Panc1 (cell line): ENCODE measurements at regions not wholly inside any gene's neighbourhood (a gene's known extent, or its start where the extent isn't known, plus 50 kb on each side); places are given as distances from the start of the nearest gene placed in this dataset.
"Not testable (repeated sequence)": the region's sequence is repeated elsewhere in the genome, so short reads cannot be mapped to it uniquely, and the experiment has no call there.

Experiments
- ATAC-seq: fragments of 200-7000 bp; cut with Tn5 transposase; 2 replicates; pipeline ENCODE4 v1.9.1; 2020; ENCODE audit warnings: mild to moderate bottlenecking, moderate library complexity
- BruUV-seq: library from RNA; stranded (reverse); fragments of 400-500 nt; replicated peaks from 2 replicates; lab custom pipeline; 2021; lab: Mats Ljungman, UMichigan
- CTCF ChIA-PET: fragments of 300-600 bp; sonication (Branson Sonifier 250); formaldehyde crosslinking; loops from one replicate; lab custom pipeline; 2022; ENCODE audit warnings: antibody characterized with exemption; lab: Charles Lee
- POLR2A ChIA-PET: fragments of 300-600 bp; sonication (Branson Sonifier 250); formaldehyde crosslinking; loops from one replicate; lab custom pipeline; 2022; ENCODE audit warnings: antibody characterized with exemption; lab: Charles Lee
- DNase-seq: peaks from one replicate; pipeline ENCODE4 v3.0.0-alpha.2; 2010; ENCODE audit warnings: low read depth, low spot score
- H3K27ac ChIP-seq: 2 replicates; pipeline ENCODE4 v1.5.1; 2011; ENCODE audit warnings: mild to moderate bottlenecking, low read length, inconsistent platforms
- H3K27me3 ChIP-seq: fragments of 200-500 bp; sonication (Bioruptor generic); 2 replicates; pipeline ENCODE4 v1.6.0; 2014; ENCODE audit warnings: low read length, inconsistent platforms; ENCODE audit not compliant: control insufficient read depth, insufficient read depth
- H3K36me3 ChIP-seq: fragments of 200-500 bp; sonication (Bioruptor generic); 2 replicates; pipeline ENCODE4 v1.5.1; 2014; ENCODE audit warnings: inconsistent platforms, mild to moderate bottlenecking, low read length, moderate library complexity; ENCODE audit not compliant: control insufficient read depth, insufficient read depth
- H3K4me1 ChIP-seq: 2 replicates; pipeline ENCODE4 v1.5.1; 2011; ENCODE audit warnings: inconsistent platforms, mild to moderate bottlenecking, low read length, moderate library complexity; ENCODE audit not compliant: control insufficient read depth, insufficient read depth
- H3K4me3 ChIP-seq, 2 experiments: 2 replicates each; pipeline ENCODE4 v1.5.1; 2011 to 2012; ENCODE audit warnings: low read depth in 2 of 2, low read length in 2 of 2, mild to moderate bottlenecking in 2 of 2, inconsistent platforms in 1 of 2, moderate library complexity in 1 of 2
- H3K9me3 ChIP-seq: fragments of 200-500 bp; sonication (Bioruptor generic); 2 replicates; pipeline ENCODE4 v1.5.1; 2014; ENCODE audit warnings: low read depth, mild to moderate bottlenecking, inconsistent platforms, low read length, moderate library complexity; ENCODE audit not compliant: control insufficient read depth, insufficient read depth
- CTCF ChIP-seq: fragments of 450-650 bp; IDR thresholded peaks from 2 replicates; pipeline ENCODE4 v1.5.1; 2017; ENCODE audit warnings: mild to moderate bottlenecking
- POLR2AphosphoS5 ChIP-seq: IDR thresholded peaks from 2 replicates; pipeline ENCODE4 v1.6.1; 2012; ENCODE audit warnings: mild to moderate bottlenecking, low read depth, low read length, moderate library complexity
- SIN3A ChIP-seq: IDR thresholded peaks from 2 replicates; pipeline ENCODE4 v1.6.1; 2012; ENCODE audit warnings: low read depth, mild to moderate bottlenecking, low read length, moderate library complexity, borderline replicate concordance; ENCODE audit not compliant: insufficient read depth
- TCF7L2 ChIP-seq: IDR thresholded peaks from 2 replicates; pipeline ENCODE4 v1.6.1; 2011; ENCODE audit warnings: mild to moderate bottlenecking, low read depth, low read length, inconsistent platforms
- in situ Hi-C: cut with HindIII; loops from 2 replicates; pipeline ENCODE4 v1.10.0; 2016; ENCODE audit warnings: low sequenced_read_pairs, low pct_unique_long_range_greater_than_20kb
- intact Hi-C: fragments of 100-400 bp; cut with micrococcal nuclease; formaldehyde crosslinking; loops from one replicate; pipeline ENCODE4 v1.10.0; 2022; ENCODE audit not compliant: unreplicated experiment
- TF ChIP-seq, protein P1 (sequence below), 2 experiments: IDR thresholded peaks; 2 replicates each; pipeline ENCODE4 v1.6.1; 2011 to 2012; ENCODE audit warnings: low read depth in 2 of 2, control low read depth in 1 of 2, low read length in 1 of 2, mild to moderate bottlenecking in 1 of 2, moderate library complexity in 1 of 2; ENCODE audit not compliant: insufficient read depth in 1 of 2

- Histone ChIP-seq H3K4me1 (no peaks in the 10 kb centered on the region), H3K27ac (no peak overlapping the region), H3K27me3 (no peaks in the 10 kb centered on the region), H3K36me3 (no peaks in the 10 kb centered on the region), H3K9me3 (no peaks in the 10 kb centered on the region), H3K4me3 (no peak overlapping the region)
- DNase-seq (no peak), ATAC-seq (no peak)
- ChIA-PET POLR2A (no interaction called here), CTCF (no interaction called here)
- intact Hi-C loops (no loop called here), in situ Hi-C loops (no loop called here)
- no TSS peak for BruUV-seq
- no peak for TF ChIP-seq SIN3A
- no peak for TF ChIP-seq CTCF
- TF ChIP-seq POLR2AphosphoS5, result no peak
- TF ChIP-seq TCF7L2, result no peak
- TF ChIP-seq, protein P1, sequence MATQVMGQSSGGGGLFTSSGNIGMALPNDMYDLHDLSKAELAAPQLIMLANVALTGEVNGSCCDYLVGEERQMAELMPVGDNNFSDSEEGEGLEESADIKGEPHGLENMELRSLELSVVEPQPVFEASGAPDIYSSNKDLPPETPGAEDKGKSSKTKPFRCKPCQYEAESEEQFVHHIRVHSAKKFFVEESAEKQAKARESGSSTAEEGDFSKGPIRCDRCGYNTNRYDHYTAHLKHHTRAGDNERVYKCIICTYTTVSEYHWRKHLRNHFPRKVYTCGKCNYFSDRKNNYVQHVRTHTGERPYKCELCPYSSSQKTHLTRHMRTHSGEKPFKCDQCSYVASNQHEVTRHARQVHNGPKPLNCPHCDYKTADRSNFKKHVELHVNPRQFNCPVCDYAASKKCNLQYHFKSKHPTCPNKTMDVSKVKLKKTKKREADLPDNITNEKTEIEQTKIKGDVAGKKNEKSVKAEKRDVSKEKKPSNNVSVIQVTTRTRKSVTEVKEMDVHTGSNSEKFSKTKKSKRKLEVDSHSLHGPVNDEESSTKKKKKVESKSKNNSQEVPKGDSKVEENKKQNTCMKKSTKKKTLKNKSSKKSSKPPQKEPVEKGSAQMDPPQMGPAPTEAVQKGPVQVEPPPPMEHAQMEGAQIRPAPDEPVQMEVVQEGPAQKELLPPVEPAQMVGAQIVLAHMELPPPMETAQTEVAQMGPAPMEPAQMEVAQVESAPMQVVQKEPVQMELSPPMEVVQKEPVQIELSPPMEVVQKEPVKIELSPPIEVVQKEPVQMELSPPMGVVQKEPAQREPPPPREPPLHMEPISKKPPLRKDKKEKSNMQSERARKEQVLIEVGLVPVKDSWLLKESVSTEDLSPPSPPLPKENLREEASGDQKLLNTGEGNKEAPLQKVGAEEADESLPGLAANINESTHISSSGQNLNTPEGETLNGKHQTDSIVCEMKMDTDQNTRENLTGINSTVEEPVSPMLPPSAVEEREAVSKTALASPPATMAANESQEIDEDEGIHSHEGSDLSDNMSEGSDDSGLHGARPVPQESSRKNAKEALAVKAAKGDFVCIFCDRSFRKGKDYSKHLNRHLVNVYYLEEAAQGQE (IDR thresholded peaks at IDR 0.05; ENCODE audit: insufficient read depth in 1 of 2, low read depth in 2 of 2, low read length in 1 of 2), result no peak
Observed at GRCh38 chr2:117019357-117019756, 795.1 kb upstream of the DDX18 start.

DNA sequence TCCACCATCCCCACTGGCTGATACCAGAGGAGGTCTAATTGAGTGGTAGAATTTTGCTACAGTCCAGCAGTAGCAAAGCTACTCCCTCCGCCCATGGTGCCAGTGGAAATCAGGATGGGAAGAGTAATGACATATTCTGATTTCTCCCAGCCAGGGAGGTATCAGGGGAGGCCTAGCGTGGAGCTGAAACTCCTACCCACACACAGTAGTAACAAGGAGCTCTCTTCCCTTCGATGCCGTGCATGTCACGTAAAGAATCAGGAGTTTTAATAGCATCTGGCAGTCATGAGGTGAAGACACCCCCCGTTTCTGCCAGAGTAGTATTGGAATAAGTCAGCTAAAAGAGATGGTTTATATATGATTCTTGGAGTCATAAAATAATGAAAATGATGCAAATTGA lies 786.8 kb upstream of the DDX18 start:
- H3K4me1 ChIP-seq, result no peaks in the 10 kb centered on the region
- intact Hi-C loops, result no loop called here
- ChIA-PET CTCF (no interaction called here), POLR2A (interaction anchor here (0.6 kb wide), 1 partner anchor 24 kb away, joined by 7 read pairs; no protein-coding TSS in a partner anchor)
- no peaks in the 10 kb centered on the region for H3K27me3 ChIP-seq
- no peak for ATAC-seq
- TF ChIP-seq TCF7L2, result no peak
- TF ChIP-seq SIN3A, result no peak
- TF ChIP-seq, protein P1 (IDR thresholded peaks at IDR 0.05; ENCODE audit: insufficient read depth in 1 of 2, low read depth in 2 of 2, low read length in 1 of 2), result no peak
- no peak for TF ChIP-seq CTCF
- no peak for TF ChIP-seq POLR2AphosphoS5
- no peak overlapping the region for H3K4me3 ChIP-seq
- in situ Hi-C loops, result no loop called here
- no TSS peak for BruUV-seq
- no peak for DNase-seq
- no peaks in the 10 kb centered on the region for H3K36me3 ChIP-seq
- no peak overlapping the region for H3K27ac ChIP-seq
- no peaks in the 10 kb centered on the region for H3K9me3 ChIP-seq

DNA sequence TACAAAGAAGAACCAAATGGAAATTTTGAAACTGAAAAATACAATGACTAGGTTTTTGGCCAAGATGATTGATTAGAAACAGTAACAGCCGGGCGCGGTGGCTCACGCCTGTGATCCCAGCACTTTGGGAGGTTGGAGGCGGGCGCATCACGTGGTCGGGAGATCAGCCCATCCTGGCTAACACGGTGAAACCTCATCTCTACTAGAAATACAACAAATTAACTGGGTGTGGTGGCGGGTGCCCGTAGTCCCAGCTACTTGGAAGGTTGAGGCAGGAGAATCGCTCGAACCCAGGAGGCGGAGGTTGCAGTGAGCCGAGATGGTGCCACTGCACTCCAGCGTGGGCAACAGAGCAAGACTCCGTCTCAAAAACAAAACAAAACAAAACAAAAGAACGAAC lies 785.8 kb upstream of the DDX18 start:
- H3K4me3 ChIP-seq, POLR2A ChIA-PET, H3K4me1 ChIP-seq, ATAC-seq, intact Hi-C loops, H3K27ac ChIP-seq, H3K27me3 ChIP-seq, BruUV-seq, CTCF ChIA-PET, H3K36me3 ChIP-seq, DNase-seq, in situ Hi-C loops, H3K9me3 ChIP-seq: not testable (repeated sequence)
